ENCODE measurements at regions not wholly inside any gene's neighbourhood (a gene's known extent, or its start where the extent isn't known, plus 50 kb on each side); places are given as distances from the start of the nearest gene placed in this dataset.

GRCh38 chr5:104096451-104096850 lies 533.9 kb upstream of the NUDT12 start:
- Histone ChIP-seq H3K27me3 (ENCODE audit: insufficient read depth, low read length) (no peaks in the 10 kb centered on the region), H3K4me1 (ENCODE audit: control insufficient read depth in 1 of 2, insufficient read depth in 2 of 2, low read length in 2 of 2) (no peaks in the 10 kb centered on the region), H4K20me1 (ENCODE audit: insufficient read depth) (no peaks in the 10 kb centered on the region), H3K79me2 (ENCODE audit: insufficient read depth, low read length) (no peaks in the 10 kb centered on the region), H3K4me3 (replicated peaks in 1 of 2; ENCODE audit: low read depth in 1 of 2, low read length in 2 of 2) (no peak overlapping the region), H2AFZ (ENCODE audit: low read depth, low read length, poor library complexity, severe bottlenecking) (no peak overlapping the region), H3K9ac (ENCODE audit: low read length) (no peak overlapping the region), H3K9me3 (ENCODE audit: control insufficient read depth in 1 of 2, insufficient read depth in 1 of 2, low read depth in 1 of 2, low read length in 2 of 2) (no peaks in the 10 kb centered on the region), H3K4me2 (ENCODE audit: low read length) (no peak overlapping the region), H3K27ac (ENCODE audit: low read depth, low read length) (no peak overlapping the region), H3K36me3 (ENCODE audit: control insufficient read depth in 1 of 2, insufficient read depth in 2 of 2, low read length in 2 of 2) (peaks cover 0 to 6% of the 10 kb centered on the region in 2 experiments; a peak in 1 of 4 replicates), H3K9me2 (ENCODE audit: insufficient read depth) (no peaks in the 10 kb centered on the region)
- ChIA-PET CTCF (no interaction called here), POLR2A (no interaction called here), RAD21 (ENCODE audit: low non-redundant PET in 1 of 2, low total read pairs in 2 of 2, uncharacterized antibody in 2 of 2, unreplicated experiment in 2 of 2) (no interaction called here)
- ATAC-seq = no peak
- TF ChIP-seq SP1 (IDR thresholded peaks at IDR 0.05; ENCODE audit: low read depth) (no peak), CEBPB (IDR thresholded peaks at IDR 0.05; ENCODE audit: low read depth) (no peak), RAD21 (IDR thresholded peaks at IDR 0.05; ENCODE audit: low read depth) (no peak), ZNF274 (IDR thresholded peaks at IDR 0.05; ENCODE audit: low read depth, low read length) (no peak), SIN3A (IDR thresholded peaks at IDR 0.05; ENCODE audit: low read depth) (no peak), EZH2phosphoT487 (IDR thresholded peaks at IDR 0.05; ENCODE audit: borderline replicate concordance) (no peak), TCF7L2 (IDR thresholded peaks at IDR 0.05; ENCODE audit: borderline replicate concordance, extremely low read depth, insufficient read depth, insufficient read length) (no peak), JUND (IDR thresholded peaks at IDR 0.05) (no peak), YY1 (IDR thresholded peaks at IDR 0.05; ENCODE audit: extremely low read depth, insufficient replicate concordance, low read depth, low read length) (no peak), POLR2A (IDR thresholded peaks at IDR 0.05; ENCODE audit: borderline replicate concordance, extremely low read depth, insufficient read depth, insufficient read length) (no peak)
- intact Hi-C loops (cut with micrococcal nuclease) = no loop called here
- BruUV-seq (replicated peaks) = no TSS peak
- no peak for DNase-seq (ENCODE audit: low read depth, low spot score)

- peaks cover 3% of the 10 kb centered on the region; the same call in 1 of the 2 replicates for H3K79me2 ChIP-seq (ENCODE audit: insufficient read depth, low read length)
- CTCF ChIA-PET = no interaction called here
- TF ChIP-seq CEBPB (IDR thresholded peaks at IDR 0.05; ENCODE audit: low read depth) = no peak
- TF ChIP-seq YY1 (IDR thresholded peaks at IDR 0.05; ENCODE audit: extremely low read depth, insufficient replicate concordance, low read depth, low read length) = no peak
- TF ChIP-seq FOSL1 (IDR thresholded peaks at IDR 0.05; ENCODE audit: low read depth) = no peak
- no peak for TF ChIP-seq EZH2 (IDR thresholded peaks at IDR 0.05)
- no peak for TF ChIP-seq TCF7L2 (IDR thresholded peaks at IDR 0.05; ENCODE audit: borderline replicate concordance, extremely low read depth, insufficient read depth, insufficient read length)
- no peak for TF ChIP-seq ZFX (IDR thresholded peaks at IDR 0.05)
- TF ChIP-seq SRF (IDR thresholded peaks at IDR 0.05; ENCODE audit: low read depth) = no peak
- TF ChIP-seq MAX (IDR thresholded peaks at IDR 0.05) = no peak
- no peak for TF ChIP-seq ATF3 (IDR thresholded peaks at IDR 0.05)
- TF ChIP-seq JUND (IDR thresholded peaks at IDR 0.05) = no peak
- TF ChIP-seq EGR1 (IDR thresholded peaks at IDR 0.05; ENCODE audit: low read depth) = no peak
- TF ChIP-seq SP1 (IDR thresholded peaks at IDR 0.05; ENCODE audit: low read depth) = no peak
- no peak for TF ChIP-seq EZH2phosphoT487 (IDR thresholded peaks at IDR 0.05; ENCODE audit: borderline replicate concordance)
- no peak for TF ChIP-seq SIN3A (IDR thresholded peaks at IDR 0.05; ENCODE audit: low read depth)
- no peak for TF ChIP-seq POLR2A (IDR thresholded peaks at IDR 0.05; ENCODE audit: borderline replicate concordance, extremely low read depth, insufficient read depth, insufficient read length)
- no peak for TF ChIP-seq ELF1 (IDR thresholded peaks at IDR 0.05; ENCODE audit: borderline replicate concordance, low read depth)
- no peak for TF ChIP-seq ZBTB33 (IDR thresholded peaks at IDR 0.05; ENCODE audit: extremely low read depth, insufficient replicate concordance, low read length)
Observed at GRCh38 chr5:104095527-104095926, 532.9 kb upstream of the NUDT12 start.

More at GRCh38 chr5:104095527-104095926, 532.9 kb upstream of the NUDT12 start:
- RAD21 ChIA-PET (ENCODE audit: low non-redundant PET in 1 of 2, low total read pairs in 2 of 2, uncharacterized antibody in 2 of 2, unreplicated experiment in 2 of 2) = no interaction called here
- H3K4me3 ChIP-seq (replicated peaks in 1 of 2; ENCODE audit: low read depth in 1 of 2, low read length in 2 of 2) = no peak overlapping the region
- H3K4me2 ChIP-seq (ENCODE audit: low read length) = no peak overlapping the region
- H2AFZ ChIP-seq (ENCODE audit: low read depth, low read length, poor library complexity, severe bottlenecking) = no peak overlapping the region
- peaks cover 0 to 6% of the 10 kb centered on the region in 2 experiments; a peak in 1 of 4 replicates for H3K36me3 ChIP-seq (ENCODE audit: control insufficient read depth in 1 of 2, insufficient read depth in 2 of 2, low read length in 2 of 2)
- intact Hi-C loops (cut with micrococcal nuclease) = no loop called here
- no TSS peak for BruUV-seq (replicated peaks)
- POLR2A ChIA-PET = no interaction called here
- H3K9ac ChIP-seq (ENCODE audit: low read length) = no peak overlapping the region
- H3K9me2 ChIP-seq (ENCODE audit: insufficient read depth) = no peaks in the 10 kb centered on the region
- DNase-seq (ENCODE audit: low read depth, low spot score) = no peak
- ATAC-seq = no peak
- no peak overlapping the region for H3K27ac ChIP-seq (ENCODE audit: low read depth, low read length)
- H3K4me1 ChIP-seq (ENCODE audit: control insufficient read depth in 1 of 2, insufficient read depth in 2 of 2, low read length in 2 of 2) = peaks cover 0 to 3% of the 10 kb centered on the region in 2 experiments; a peak in 1 of 4 replicates
- no peaks in the 10 kb centered on the region for H4K20me1 ChIP-seq (ENCODE audit: insufficient read depth)
- no peaks in the 10 kb centered on the region for H3K9me3 ChIP-seq (ENCODE audit: control insufficient read depth in 1 of 2, insufficient read depth in 1 of 2, low read depth in 1 of 2, low read length in 2 of 2)
- no peaks in the 10 kb centered on the region for H3K27me3 ChIP-seq (ENCODE audit: insufficient read depth, low read length)

All from HCT116 (cell line).